HepG2 (cell line): ENCODE measurements at regions not wholly inside any gene's neighbourhood (a gene's known extent, or its start where the extent isn't known, plus 50 kb on each side); places are given as distances from the start of the nearest gene placed in this dataset.

Source experiments
- ATAC-seq: fragments of 200-7000 bp; cut with Tn5 transposase; 3 replicates; pipeline ENCODE4 v1.9.1; 2020; ENCODE audit warnings: mild to moderate bottlenecking, moderate library complexity
- BruUV-seq: library from RNA; stranded (reverse); fragments of 400-500 nt; replicated peaks from 2 replicates; lab custom pipeline; 2021; lab: Mats Ljungman, UMichigan
- CTCF ChIA-PET: fragments of 300-600 bp; formaldehyde crosslinking; extraction: SDS; loops from one replicate; lab custom pipeline; 2021; ENCODE audit warnings: low total read pairs, inconsistent platforms, low intra/inter-chr PET ratio; lab: Yijun Ruan, JAX
- POLR2A ChIA-PET: fragments of 350-600 bp; sonication (Branson Sonifier 250); formaldehyde crosslinking; loops from one replicate; lab custom pipeline; 2020; ENCODE audit warnings: antibody characterized with exemption, inconsistent platforms; lab: Yijun Ruan, JAX
- DNase-seq: peaks from one replicate; pipeline ENCODE4 v3.0.0-alpha.2; 2015; ENCODE audit warnings: low spot score
- FAIRE-seq: peaks from 3 replicates; lab custom pipeline; 2011; peaks lifted over from hg19 to GRCh38; lab: Jason Lieb, UNC
- H2AFZ ChIP-seq: one replicate; pipeline ENCODE4 v1.6.1; 2011; ENCODE audit warnings: low read length, inconsistent platforms
- H3K27ac ChIP-seq: fragments of 300-600 bp; 3 replicates; pipeline ENCODE4 v1.8.0; 2011; ENCODE audit warnings: mixed run types, mild to moderate bottlenecking, mixed read lengths, low read length, inconsistent platforms; ENCODE audit not compliant: insufficient read depth; ENCODE audit errors: extremely low read length
- H3K27me3 ChIP-seq, 2 experiments: fragments of 200-600 bp in 1 of 2; 2 replicates in 1 of 2; 3 replicates in 1 of 2; pipeline versions ENCODE4 v1.6.0 to v1.8.0; 2011; ENCODE audit warnings: low read length in 2 of 2, mild to moderate bottlenecking in 2 of 2, moderate library complexity in 2 of 2, inconsistent platforms in 1 of 2; ENCODE audit not compliant: insufficient read depth in 2 of 2, control insufficient read depth in 1 of 2
- H3K36me3 ChIP-seq, 2 experiments: fragments of 200-600 bp in 1 of 2; replicated peaks in 1 of 2; 2 replicates in 1 of 2; 3 replicates in 1 of 2; pipeline versions ENCODE4 v1.5.1 to v1.8.0; 2011; ENCODE audit warnings: low read length in 2 of 2, inconsistent platforms in 1 of 2; ENCODE audit not compliant: insufficient read depth in 2 of 2, control insufficient read depth in 1 of 2
- H3K4me1 ChIP-seq: 2 replicates; pipeline ENCODE4 v1.5.1; 2012; ENCODE audit warnings: low read length, inconsistent platforms; ENCODE audit not compliant: insufficient read depth
- H3K4me2 ChIP-seq: 2 replicates; pipeline ENCODE4 v1.6.0; 2011; ENCODE audit warnings: low read depth, low read length, inconsistent platforms
- H3K4me3 ChIP-seq, 3 experiments: fragments of 200-600 bp in 1 of 3; sonication (generic), shearing (Covaris generic) in 1 of 3; replicated peaks in 1 of 3; 2 replicates each; pipeline ENCODE4 v1.5.1; 2011 to 2016; ENCODE audit warnings: low read length in 3 of 3, inconsistent platforms in 2 of 3, low read depth in 2 of 3, mild to moderate bottlenecking in 2 of 3, control low read depth in 1 of 3, mixed read lengths in 1 of 3; ENCODE audit not compliant: insufficient read depth in 1 of 3
- H3K79me2 ChIP-seq: one replicate; pipeline ENCODE4 v1.6.1; 2011; ENCODE audit warnings: low read length, inconsistent platforms; ENCODE audit not compliant: insufficient read depth
- H3K9ac ChIP-seq: 2 replicates; pipeline ENCODE4 v1.6.0; 2011; ENCODE audit warnings: mild to moderate bottlenecking, low read depth, low read length, inconsistent platforms; ENCODE audit not compliant: insufficient read depth
- H3K9me3 ChIP-seq: 2 replicates; pipeline ENCODE4 v1.5.1; 2012; ENCODE audit warnings: mild to moderate bottlenecking, low read length
- H4K20me1 ChIP-seq: 2 replicates; pipeline ENCODE4 v1.6.0; 2011; ENCODE audit warnings: inconsistent platforms, mild to moderate bottlenecking, low read length, moderate library complexity; ENCODE audit not compliant: insufficient read depth
- ARID2 ChIP-seq: sonication (generic); formaldehyde crosslinking; IDR thresholded peaks from 2 replicates; pipeline ENCODE4 v1.8.1; 2022; ENCODE audit warnings: mild to moderate bottlenecking, missing genetic modification reagents, borderline replicate concordance
- FOXJ3 ChIP-seq: sonication (generic); formaldehyde crosslinking; IDR thresholded peaks from 2 replicates; pipeline ENCODE4 v1.4.0; 2020; ENCODE audit warnings: missing genetic modification reagents, mild to moderate bottlenecking, borderline replicate concordance
- GPN1 ChIP-seq: sonication (generic); formaldehyde crosslinking; IDR thresholded peaks from 2 replicates; pipeline ENCODE4 v1.5.1; 2020; ENCODE audit warnings: missing genetic modification reagents, borderline replicate concordance
- HNRNPL ChIP-seq: fragments of 200-400 bp; formaldehyde crosslinking; IDR thresholded peaks from 2 replicates; pipeline ENCODE4 v1.6.1; 2017; ENCODE audit warnings: mild to moderate bottlenecking, low read depth, low read length
- POLR2A ChIP-seq, 2 experiments: IDR thresholded peaks; 2 replicates each; pipeline ENCODE4 v1.6.1; 2011; ENCODE audit warnings: low read depth in 2 of 2, low read length in 2 of 2, mild to moderate bottlenecking in 1 of 2, moderate library complexity in 1 of 2; ENCODE audit not compliant: insufficient read depth in 1 of 2
- STAG1 ChIP-seq: sonication (generic); formaldehyde crosslinking; IDR thresholded peaks from 2 replicates; pipeline ENCODE4 v1.4.0; 2020; ENCODE audit warnings: missing genetic modification reagents
- TBX3 ChIP-seq: fragments of 450-650 bp; IDR thresholded peaks from 2 replicates; pipeline ENCODE4 v1.6.1; 2017; ENCODE audit warnings: antibody characterized with exemption, mild to moderate bottlenecking, inconsistent platforms, borderline replicate concordance
- ZNF180 ChIP-seq: sonication (generic); formaldehyde crosslinking; IDR thresholded peaks from 2 replicates; pipeline ENCODE4 v1.4.0; 2020; ENCODE audit warnings: low read depth, missing genetic modification reagents, borderline replicate concordance
- WGBS: methylation state at CpG from one replicate; pipeline ENCODE4 v1.1.6; 2017; ENCODE audit warnings: low lambda C conversion rate; 5-methylcytosine and 5-hydroxymethylcytosine counted together
- in situ Hi-C: cut with HindIII; loops from 2 replicates; pipeline ENCODE4 v1.10.0; 2017; ENCODE audit warnings: low pct_unique_long_range_greater_than_20kb; ENCODE audit not compliant: extremely low pct_ligation_motif_present
- intact Hi-C: fragments of 100-400 bp; cut with micrococcal nuclease; formaldehyde crosslinking; loops from one replicate; pipeline ENCODE4 v1.10.0; 2022; ENCODE audit not compliant: unreplicated experiment
- TF ChIP-seq, protein P1 (sequence below): sonication (generic); formaldehyde crosslinking; IDR thresholded peaks from 2 replicates; pipeline ENCODE4 v1.8.0; 2022; ENCODE audit warnings: mild to moderate bottlenecking, missing genetic modification reagents; ENCODE audit not compliant: insufficient replicate concordance
- TF ChIP-seq, protein P2 (sequence below): sonication (generic); formaldehyde crosslinking; IDR thresholded peaks from 2 replicates; pipeline ENCODE4 v1.8.1; 2023; ENCODE audit warnings: mild to moderate bottlenecking, missing genetic modification reagents
- TF ChIP-seq, protein P3 (sequence below): sonication (generic); formaldehyde crosslinking; IDR thresholded peaks from 2 replicates; pipeline ENCODE4 v1.9.0; 2021; ENCODE audit warnings: missing genetic modification reagents, borderline replicate concordance
- TF ChIP-seq, protein P4 (sequence below): sonication (generic); formaldehyde crosslinking; IDR thresholded peaks from 2 replicates; pipeline ENCODE4 v1.8.1; 2023; ENCODE audit warnings: mild to moderate bottlenecking, inconsistent platforms, moderate library complexity, missing genetic modification reagents, borderline replicate concordance
- TF ChIP-seq, protein P5 (sequence below): sonication (generic); formaldehyde crosslinking; IDR thresholded peaks from 2 replicates; pipeline ENCODE4 v1.5.0; 2020; ENCODE audit warnings: mild to moderate bottlenecking, missing genetic modification reagents, moderate library complexity

DNA sequence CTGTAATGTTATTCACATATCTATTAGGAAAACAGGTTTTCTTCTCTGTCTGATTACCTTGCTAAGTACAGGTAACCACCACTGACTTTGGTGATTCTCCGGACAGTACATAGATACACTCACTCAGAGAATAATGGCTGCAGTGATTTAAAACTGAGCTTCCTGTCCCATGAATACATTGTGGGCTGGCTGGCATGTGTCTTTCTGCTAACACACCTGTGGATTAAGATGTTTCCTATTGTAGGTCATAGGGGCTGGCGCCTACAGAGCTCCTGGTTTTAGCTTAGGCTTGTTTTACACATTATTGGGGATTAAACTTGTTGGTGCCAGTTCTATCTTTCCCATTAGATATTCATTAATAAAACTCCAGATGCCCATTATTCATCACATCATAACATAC, 102.7 kb upstream of the MEIS2 start (continued):
- TF ChIP-seq, protein P1, sequence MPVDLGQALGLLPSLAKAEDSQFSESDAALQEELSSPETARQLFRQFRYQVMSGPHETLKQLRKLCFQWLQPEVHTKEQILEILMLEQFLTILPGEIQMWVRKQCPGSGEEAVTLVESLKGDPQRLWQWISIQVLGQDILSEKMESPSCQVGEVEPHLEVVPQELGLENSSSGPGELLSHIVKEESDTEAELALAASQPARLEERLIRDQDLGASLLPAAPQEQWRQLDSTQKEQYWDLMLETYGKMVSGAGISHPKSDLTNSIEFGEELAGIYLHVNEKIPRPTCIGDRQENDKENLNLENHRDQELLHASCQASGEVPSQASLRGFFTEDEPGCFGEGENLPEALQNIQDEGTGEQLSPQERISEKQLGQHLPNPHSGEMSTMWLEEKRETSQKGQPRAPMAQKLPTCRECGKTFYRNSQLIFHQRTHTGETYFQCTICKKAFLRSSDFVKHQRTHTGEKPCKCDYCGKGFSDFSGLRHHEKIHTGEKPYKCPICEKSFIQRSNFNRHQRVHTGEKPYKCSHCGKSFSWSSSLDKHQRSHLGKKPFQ, result no peak
- TF ChIP-seq ZNF180 (no peak), POLR2A (IDR thresholded peaks at IDR 0.05; ENCODE audit: insufficient read depth in 1 of 2, low read depth in 2 of 2, low read length in 2 of 2) (no peak), ARID2 (CRISPR knock-in tag) (no peak), HNRNPL (no peak), TBX3 (no peak), FOXJ3 (CRISPR knock-in tag) (no peak)
- TF ChIP-seq, protein P2, sequence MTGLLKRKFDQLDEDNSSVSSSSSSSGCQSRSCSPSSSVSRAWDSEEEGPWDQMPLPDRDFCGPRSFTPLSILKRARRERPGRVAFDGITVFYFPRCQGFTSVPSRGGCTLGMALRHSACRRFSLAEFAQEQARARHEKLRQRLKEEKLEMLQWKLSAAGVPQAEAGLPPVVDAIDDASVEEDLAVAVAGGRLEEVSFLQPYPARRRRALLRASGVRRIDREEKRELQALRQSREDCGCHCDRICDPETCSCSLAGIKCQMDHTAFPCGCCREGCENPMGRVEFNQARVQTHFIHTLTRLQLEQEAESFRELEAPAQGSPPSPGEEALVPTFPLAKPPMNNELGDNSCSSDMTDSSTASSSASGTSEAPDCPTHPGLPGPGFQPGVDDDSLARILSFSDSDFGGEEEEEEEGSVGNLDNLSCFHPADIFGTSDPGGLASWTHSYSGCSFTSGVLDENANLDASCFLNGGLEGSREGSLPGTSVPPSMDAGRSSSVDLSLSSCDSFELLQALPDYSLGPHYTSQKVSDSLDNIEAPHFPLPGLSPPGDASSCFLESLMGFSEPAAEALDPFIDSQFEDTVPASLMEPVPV, result no peak

DNA sequence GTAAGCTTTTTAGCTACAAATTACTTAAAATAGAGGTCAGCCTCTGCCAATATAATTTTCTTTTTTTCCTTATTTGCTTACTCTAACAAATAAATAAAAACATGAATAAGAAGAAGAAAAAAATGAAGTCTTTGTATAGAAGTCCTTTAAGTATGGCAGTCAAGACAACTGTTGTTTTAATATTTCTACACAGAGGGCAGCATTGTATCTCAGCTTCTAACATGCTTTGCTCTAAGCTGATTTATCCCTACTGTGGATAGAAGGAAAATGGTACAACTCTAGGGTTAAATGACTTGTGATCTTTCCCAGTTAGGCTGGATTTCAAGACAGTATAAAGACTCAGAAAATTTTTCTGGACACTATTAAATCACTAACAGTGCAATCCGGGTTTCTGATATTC, 104.3 kb upstream of the MEIS2 start:
- Histone ChIP-seq H4K20me1 (no peaks in the 10 kb centered on the region), H3K79me2 (no peaks in the 10 kb centered on the region), H3K9me3 (no peaks in the 10 kb centered on the region), H3K36me3 (no peaks in the 10 kb centered on the region), H3K9ac (no peak overlapping the region), H3K4me3 (no peak overlapping the region), H3K27ac (no peak overlapping the region), H3K4me1 (peaks cover 11% of the 10 kb centered on the region), H3K4me2 (no peak overlapping the region), H2AFZ (no peak overlapping the region), H3K27me3 (no peaks in the 10 kb centered on the region; a peak in 1 of 5 replicates)
- ATAC-seq (no peak), DNase-seq (no peak), FAIRE-seq (no peak)
- WGBS, result 78% methylated on average over 1 of the region's 1 CpG
- ChIA-PET POLR2A (no interaction called here), CTCF (interaction anchor here (0.6 kb wide), 1 partner anchor 676 kb away, joined by 3 read pairs; no protein-coding TSS in a partner anchor)
- intact Hi-C loops (no loop called here), in situ Hi-C loops (no loop called here)
- no TSS peak for BruUV-seq
- TF ChIP-seq STAG1 (CRISPR knock-in tag), result peak; percentile 37; the same call in 1 of the 2 replicates
- TF ChIP-seq, protein P3, sequence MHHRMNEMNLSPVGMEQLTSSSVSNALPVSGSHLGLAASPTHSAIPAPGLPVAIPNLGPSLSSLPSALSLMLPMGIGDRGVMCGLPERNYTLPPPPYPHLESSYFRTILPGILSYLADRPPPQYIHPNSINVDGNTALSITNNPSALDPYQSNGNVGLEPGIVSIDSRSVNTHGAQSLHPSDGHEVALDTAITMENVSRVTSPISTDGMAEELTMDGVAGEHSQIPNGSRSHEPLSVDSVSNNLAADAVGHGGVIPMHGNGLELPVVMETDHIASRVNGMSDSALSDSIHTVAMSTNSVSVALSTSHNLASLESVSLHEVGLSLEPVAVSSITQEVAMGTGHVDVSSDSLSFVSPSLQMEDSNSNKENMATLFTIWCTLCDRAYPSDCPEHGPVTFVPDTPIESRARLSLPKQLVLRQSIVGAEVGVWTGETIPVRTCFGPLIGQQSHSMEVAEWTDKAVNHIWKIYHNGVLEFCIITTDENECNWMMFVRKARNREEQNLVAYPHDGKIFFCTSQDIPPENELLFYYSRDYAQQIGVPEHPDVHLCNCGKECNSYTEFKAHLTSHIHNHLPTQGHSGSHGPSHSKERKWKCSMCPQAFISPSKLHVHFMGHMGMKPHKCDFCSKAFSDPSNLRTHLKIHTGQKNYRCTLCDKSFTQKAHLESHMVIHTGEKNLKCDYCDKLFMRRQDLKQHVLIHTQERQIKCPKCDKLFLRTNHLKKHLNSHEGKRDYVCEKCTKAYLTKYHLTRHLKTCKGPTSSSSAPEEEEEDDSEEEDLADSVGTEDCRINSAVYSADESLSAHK, result no peak
- TF ChIP-seq, protein P4, sequence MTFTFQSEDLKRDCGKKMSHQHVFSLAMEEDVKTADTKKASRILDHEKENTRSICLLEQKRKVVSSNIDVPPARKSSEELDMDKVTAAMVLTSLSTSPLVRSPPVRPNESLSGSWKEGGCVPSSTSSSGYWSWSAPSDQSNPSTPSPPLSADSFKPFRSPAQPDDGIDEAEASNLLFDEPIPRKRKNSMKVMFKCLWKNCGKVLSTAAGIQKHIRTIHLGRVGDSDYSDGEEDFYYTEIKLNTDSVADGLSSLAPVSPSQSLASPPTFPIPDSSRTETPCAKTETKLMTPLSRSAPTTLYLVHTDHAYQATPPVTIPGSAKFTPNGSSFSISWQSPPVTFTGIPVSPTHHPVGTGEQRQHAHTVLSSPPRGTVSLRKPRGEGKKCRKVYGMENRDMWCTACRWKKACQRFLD (CRISPR knock-in tag), result no peak
- TF ChIP-seq, protein P5, sequence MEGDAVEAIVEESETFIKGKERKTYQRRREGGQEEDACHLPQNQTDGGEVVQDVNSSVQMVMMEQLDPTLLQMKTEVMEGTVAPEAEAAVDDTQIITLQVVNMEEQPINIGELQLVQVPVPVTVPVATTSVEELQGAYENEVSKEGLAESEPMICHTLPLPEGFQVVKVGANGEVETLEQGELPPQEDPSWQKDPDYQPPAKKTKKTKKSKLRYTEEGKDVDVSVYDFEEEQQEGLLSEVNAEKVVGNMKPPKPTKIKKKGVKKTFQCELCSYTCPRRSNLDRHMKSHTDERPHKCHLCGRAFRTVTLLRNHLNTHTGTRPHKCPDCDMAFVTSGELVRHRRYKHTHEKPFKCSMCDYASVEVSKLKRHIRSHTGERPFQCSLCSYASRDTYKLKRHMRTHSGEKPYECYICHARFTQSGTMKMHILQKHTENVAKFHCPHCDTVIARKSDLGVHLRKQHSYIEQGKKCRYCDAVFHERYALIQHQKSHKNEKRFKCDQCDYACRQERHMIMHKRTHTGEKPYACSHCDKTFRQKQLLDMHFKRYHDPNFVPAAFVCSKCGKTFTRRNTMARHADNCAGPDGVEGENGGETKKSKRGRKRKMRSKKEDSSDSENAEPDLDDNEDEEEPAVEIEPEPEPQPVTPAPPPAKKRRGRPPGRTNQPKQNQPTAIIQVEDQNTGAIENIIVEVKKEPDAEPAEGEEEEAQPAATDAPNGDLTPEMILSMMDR (CRISPR knock-in tag), result 0 out of 2 replicates have a peak, but pooled peaks have one; percentile 13
- no peak for TF ChIP-seq GPN1
